H1 (cell line): ENCODE measurements at regions not wholly inside any gene's neighbourhood (a gene's known extent, or its start where the extent isn't known, plus 50 kb on each side); places are given as distances from the start of the nearest gene placed in this dataset.

Experiments used
- CTCF ChIP-seq, 3 experiments: IDR thresholded peaks; 1 replicate in 2 of 3; 2 replicates in 1 of 3; pipeline versions ENCODE4 v1.5.1 to v1.6.1; 2011; ENCODE audit warnings: low read length in 3 of 3, mild to moderate bottlenecking in 3 of 3, inconsistent platforms in 2 of 3, low read depth in 1 of 3, moderate library complexity in 1 of 3; ENCODE audit not compliant: insufficient read depth in 1 of 3; ENCODE audit errors: control extremely low read depth in 1 of 3
- EZH2 ChIP-seq: fragments of 200-600 bp; sonication (generic); IDR thresholded peaks from 2 replicates; pipeline ENCODE4 v1.7.1; 2012; ENCODE audit warnings: low read depth, mild to moderate bottlenecking, moderate library complexity, low read length, inconsistent platforms; ENCODE audit not compliant: severe bottlenecking
- POLR2A ChIP-seq, 2 experiments: IDR thresholded peaks; 1 replicate in 1 of 2; 2 replicates in 1 of 2; pipeline ENCODE4 v1.6.1; 2011; ENCODE audit warnings: low read depth in 2 of 2, low read length in 2 of 2, mild to moderate bottlenecking in 2 of 2; ENCODE audit errors: control extremely low read depth in 1 of 2
- POU5F1 ChIP-seq: IDR thresholded peaks from 2 replicates; pipeline ENCODE4 v1.6.1; 2011; ENCODE audit warnings: low read depth, mild to moderate bottlenecking, low read length, moderate library complexity
- RAD21 ChIP-seq, 2 experiments: IDR thresholded peaks in 1 of 2; conservative IDR thresholded peaks in 1 of 2; 2 replicates each; pipeline ENCODE4 v1.6.1; 2011; ENCODE audit warnings: low read depth in 2 of 2, low read length in 2 of 2, improper control_type of control experiment in 1 of 2, inconsistent platforms in 1 of 2, mild to moderate bottlenecking in 1 of 2, moderate library complexity in 1 of 2
- YY1 ChIP-seq: IDR thresholded peaks from 2 replicates; pipeline ENCODE4 v1.6.1; 2011; ENCODE audit warnings: low read depth, mild to moderate bottlenecking, low read length

- TF ChIP-seq POLR2A (IDR thresholded peaks at IDR 0.05; ENCODE audit: control extremely low read depth in 1 of 2, low read depth in 2 of 2, low read length in 2 of 2) (no peak), POU5F1 (no peak), EZH2 (no peak), CTCF (IDR thresholded peaks at IDR 0.05; ENCODE audit: control extremely low read depth in 1 of 3, insufficient read depth in 1 of 3, low read depth in 1 of 3, low read length in 3 of 3) (no peak), YY1 (no peak), RAD21 (IDR thresholded peaks at IDR 0.05 in 1 of 2, conservative IDR thresholded peaks at IDR 0.05 in 1 of 2; ENCODE audit: low read depth in 2 of 2, low read length in 2 of 2) (no peak)
Observed at GRCh38 chr10:6689036-6689435, 109.0 kb upstream of the PRKCQ start.
